Suprapubic skin (tissue), 4 donors: ENCODE measurements at regions not wholly inside any gene's neighbourhood (a gene's known extent, or its start where the extent isn't known, plus 50 kb on each side); places are given as distances from the start of the nearest gene placed in this dataset.

Source experiments
- DNase-seq, 2 donors: peaks; one replicate each; pipeline ENCODE4 v3.0.0-alpha.2; 2019; ENCODE audit warnings: low spot score in 2 of 2
- H3K27ac ChIP-seq: fragments of 200-600 bp; sonication (generic); one replicate; pipeline ENCODE4 v1.5.1; 2019
- H3K27me3 ChIP-seq: fragments of 200-600 bp; sonication (generic); one replicate; pipeline ENCODE4 v1.5.1; 2019
- H3K36me3 ChIP-seq: fragments of 200-600 bp; sonication (generic); one replicate; pipeline ENCODE4 v1.5.1; 2019
- H3K4me1 ChIP-seq: fragments of 200-600 bp; sonication (generic); one replicate; pipeline ENCODE4 v1.5.1; 2019
- H3K4me3 ChIP-seq: fragments of 200-600 bp; sonication (generic); one replicate; pipeline ENCODE4 v1.5.1; 2019; ENCODE audit warnings: mild to moderate bottlenecking
- H3K9me3 ChIP-seq: fragments of 200-600 bp; sonication (generic); one replicate; pipeline ENCODE4 v1.5.1; 2019
- CTCF ChIP-seq, 2 donors: fragments of 200-600 bp in 1 of 2; fragments of 450-650 bp in 1 of 2; sonication (generic) in 1 of 2; IDR thresholded peaks; one replicate each; pipeline ENCODE4 v1.5.1; 2016 to 2019; ENCODE audit warnings: antibody characterized with exemption in 2 of 2, mild to moderate bottlenecking in 1 of 2, moderate library complexity in 1 of 2
- EP300 ChIP-seq: sonication (generic); formaldehyde crosslinking; IDR thresholded peaks from one replicate; pipeline ENCODE4 v1.6.1; 2017; ENCODE audit warnings: antibody characterized with exemption
- POLR2A ChIP-seq, 2 donors: fragments of 450-650 bp; IDR thresholded peaks; one replicate each; pipeline ENCODE4 v1.6.1; 2017; ENCODE audit warnings: antibody characterized with exemption in 2 of 2, mild to moderate bottlenecking in 2 of 2, moderate library complexity in 2 of 2
- POLR2AphosphoS5 ChIP-seq, 3 donors: sonication (generic); formaldehyde crosslinking; IDR thresholded peaks; one replicate each; pipeline ENCODE4 v1.6.1; 2017; ENCODE audit warnings: antibody characterized with exemption in 3 of 3
- WGBS: methylation state at CpG from one replicate; pipeline ENCODE4 v1.1.5; 2018; 5-methylcytosine and 5-hydroxymethylcytosine counted together

GRCh38 chr6:9520417-9521151, 894.3 kb downstream of the TFAP2A start:
- no peak overlapping the region for H3K4me3 ChIP-seq
- H3K9me3 ChIP-seq = no peaks in the 10 kb centered on the region
- no peaks in the 10 kb centered on the region for H3K36me3 ChIP-seq
- no peaks in the 10 kb centered on the region for H3K27me3 ChIP-seq
- H3K4me1 ChIP-seq = peaks cover 5% of the 10 kb centered on the region
- DNase-seq = no peak
- TF ChIP-seq CTCF (IDR thresholded peaks at IDR 0.05) (no peak), EP300 (no peak)
- H3K27ac ChIP-seq = no peak overlapping the region
- 57% methylated on average over 8 of the region's 8 CpGs for WGBS

DNA sequence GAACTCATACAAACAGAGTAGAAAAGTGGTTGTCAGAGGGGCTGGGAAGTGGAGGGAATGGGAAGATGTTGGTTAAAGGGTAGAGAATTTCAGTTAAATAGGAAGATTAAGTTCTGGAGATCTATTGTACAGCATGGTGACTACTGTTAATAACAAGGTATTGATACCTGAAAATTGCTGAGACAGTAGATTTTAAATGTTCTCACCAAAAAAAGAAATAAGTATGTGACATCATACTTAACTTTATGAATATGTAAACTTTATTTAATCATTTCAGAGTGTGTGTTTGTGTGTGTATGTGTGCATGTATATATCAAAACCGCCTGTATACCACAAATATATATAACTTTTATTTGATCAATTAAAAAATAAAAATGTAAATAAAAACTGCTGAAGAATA, 896.4 kb downstream of the TFAP2A start:
- DNase-seq = no peak
- Histone ChIP-seq H3K4me3 (no peak overlapping the region), H3K36me3 (no peaks in the 10 kb centered on the region), H3K27me3 (no peaks in the 10 kb centered on the region), H3K27ac (no peak overlapping the region), H3K4me1 (peaks cover 5% of the 10 kb centered on the region), H3K9me3 (no peaks in the 10 kb centered on the region)
- WGBS = 75% methylated on average over 1 of the region's 1 CpG
- TF ChIP-seq EP300 (no peak), CTCF (IDR thresholded peaks at IDR 0.05) (no peak), POLR2A (IDR thresholded peaks at IDR 0.05) (no peak), POLR2AphosphoS5 (IDR thresholded peaks at IDR 0.05) (no peak)

GRCh38 chr6:9517806-9518205, 897.1 kb downstream of the TFAP2A start:
- no peaks in the 10 kb centered on the region for H3K36me3 ChIP-seq
- H3K4me3 ChIP-seq = no peak overlapping the region
- DNase-seq = no peak
- TF ChIP-seq CTCF (IDR thresholded peaks at IDR 0.05) (no peak), EP300 (no peak), POLR2AphosphoS5 (IDR thresholded peaks at IDR 0.05) (no peak), POLR2A (IDR thresholded peaks at IDR 0.05) (no peak)
- H3K9me3 ChIP-seq = no peaks in the 10 kb centered on the region
- H3K4me1 ChIP-seq = peaks cover 5% of the 10 kb centered on the region
- H3K27me3 ChIP-seq = no peaks in the 10 kb centered on the region
- no peak overlapping the region for H3K27ac ChIP-seq
- 78% methylated on average over 3 of the region's 3 CpGs for WGBS

DNA sequence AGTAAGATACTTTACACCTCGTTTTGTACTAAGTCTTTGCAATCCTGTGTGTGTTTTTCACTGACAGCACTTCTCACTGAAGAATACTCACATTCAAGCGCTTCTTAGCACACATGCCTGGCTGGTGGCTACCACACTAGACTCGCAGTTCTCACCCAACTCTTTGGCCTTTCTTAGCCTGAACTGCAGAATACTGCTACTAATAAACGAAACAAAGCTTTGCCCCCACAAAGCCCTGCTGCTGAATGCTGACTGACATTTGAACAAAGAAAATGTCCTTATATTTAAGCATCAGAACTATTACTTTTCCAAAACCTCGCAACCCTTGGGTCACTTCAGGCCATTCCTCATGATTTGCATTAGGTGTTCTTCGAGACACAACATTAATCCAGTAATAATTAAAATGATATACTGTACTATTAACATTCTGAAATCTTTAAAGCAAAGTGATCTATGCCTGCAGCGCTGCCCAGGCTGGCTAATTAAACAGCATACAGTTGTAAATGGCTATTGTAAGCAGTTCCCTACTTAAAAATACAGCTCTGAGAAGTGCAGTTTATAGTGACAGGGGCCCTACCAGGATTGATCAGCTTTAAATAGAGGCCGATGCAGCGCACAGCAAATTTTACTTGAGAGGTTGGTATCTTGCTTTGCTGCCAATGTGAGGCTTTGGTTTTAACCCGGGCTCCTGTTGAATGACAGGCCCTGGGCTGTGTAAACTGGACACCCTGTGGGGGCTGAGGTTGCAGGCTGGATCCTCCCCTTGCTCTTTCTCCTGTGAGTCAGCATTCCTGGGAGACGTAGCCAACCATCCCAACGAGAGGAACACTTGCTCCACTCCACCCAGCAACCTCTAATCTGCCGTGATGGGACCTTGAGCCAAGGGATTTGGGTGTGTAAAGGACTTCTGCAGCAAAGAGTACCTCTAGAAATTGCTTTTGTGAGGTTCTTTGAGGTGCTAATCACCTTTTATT, 899.0 kb downstream of the TFAP2A start:
- H3K27me3 ChIP-seq = no peaks in the 10 kb centered on the region
- WGBS = 68% methylated on average over 13 of the region's 13 CpGs
- TF ChIP-seq EP300 = no peak
- TF ChIP-seq CTCF (IDR thresholded peaks at IDR 0.05) = no peak
- no peak for TF ChIP-seq POLR2A (IDR thresholded peaks at IDR 0.05)
- no peak for TF ChIP-seq POLR2AphosphoS5 (IDR thresholded peaks at IDR 0.05)
- no peaks in the 10 kb centered on the region for H3K9me3 ChIP-seq
- H3K27ac ChIP-seq = no peak overlapping the region
- H3K4me3 ChIP-seq = no peak overlapping the region
- no peaks in the 10 kb centered on the region for H3K36me3 ChIP-seq
- DNase-seq = no peak
- H3K4me1 ChIP-seq = peaks cover 5% of the 10 kb centered on the region

GRCh38 chr6:9514146-9514545, 900.7 kb downstream of the TFAP2A start:
- no peaks in the 10 kb centered on the region for H3K27me3 ChIP-seq
- DNase-seq = no peak
- TF ChIP-seq POLR2AphosphoS5 (IDR thresholded peaks at IDR 0.05) (no peak), CTCF (IDR thresholded peaks at IDR 0.05) (no peak), POLR2A (IDR thresholded peaks at IDR 0.05) (no peak), EP300 (no peak)
- no peak overlapping the region for H3K27ac ChIP-seq
- H3K4me1 ChIP-seq = peaks cover 5% of the 10 kb centered on the region
- H3K36me3 ChIP-seq = no peaks in the 10 kb centered on the region
- H3K4me3 ChIP-seq = no peak overlapping the region
- 55% methylated on average over 1 of the region's 1 CpG for WGBS
- no peaks in the 10 kb centered on the region for H3K9me3 ChIP-seq
